Prostate gland (tissue), 2 donors: ENCODE measurements at regions not wholly inside any gene's neighbourhood (a gene's known extent, or its start where the extent isn't known, plus 50 kb on each side); places are given as distances from the start of the nearest gene placed in this dataset.

Source experiments
- POLR2A ChIP-seq: fragments of 450-650 bp; IDR thresholded peaks from one replicate; pipeline ENCODE4 v1.6.1; 2016; ENCODE audit warnings: antibody characterized with exemption, mild to moderate bottlenecking
- POLR2AphosphoS5 ChIP-seq: sonication (generic); formaldehyde crosslinking; IDR thresholded peaks from one replicate; pipeline ENCODE4 v1.6.1; 2017; ENCODE audit warnings: antibody characterized with exemption
- TF ChIP-seq, protein P1 (sequence below), 4 experiments: fragments of 200-600 bp in 2 of 4; fragments of 450-650 bp in 2 of 4; sonication (generic) in 2 of 4; IDR thresholded peaks; 1 replicate in 3 of 4; 2 replicates in 1 of 4; pipeline ENCODE4 v1.5.1; 2016 to 2019; ENCODE audit warnings: antibody characterized with exemption in 4 of 4, mild to moderate bottlenecking in 2 of 4, moderate library complexity in 2 of 4

- TF ChIP-seq, protein P1, sequence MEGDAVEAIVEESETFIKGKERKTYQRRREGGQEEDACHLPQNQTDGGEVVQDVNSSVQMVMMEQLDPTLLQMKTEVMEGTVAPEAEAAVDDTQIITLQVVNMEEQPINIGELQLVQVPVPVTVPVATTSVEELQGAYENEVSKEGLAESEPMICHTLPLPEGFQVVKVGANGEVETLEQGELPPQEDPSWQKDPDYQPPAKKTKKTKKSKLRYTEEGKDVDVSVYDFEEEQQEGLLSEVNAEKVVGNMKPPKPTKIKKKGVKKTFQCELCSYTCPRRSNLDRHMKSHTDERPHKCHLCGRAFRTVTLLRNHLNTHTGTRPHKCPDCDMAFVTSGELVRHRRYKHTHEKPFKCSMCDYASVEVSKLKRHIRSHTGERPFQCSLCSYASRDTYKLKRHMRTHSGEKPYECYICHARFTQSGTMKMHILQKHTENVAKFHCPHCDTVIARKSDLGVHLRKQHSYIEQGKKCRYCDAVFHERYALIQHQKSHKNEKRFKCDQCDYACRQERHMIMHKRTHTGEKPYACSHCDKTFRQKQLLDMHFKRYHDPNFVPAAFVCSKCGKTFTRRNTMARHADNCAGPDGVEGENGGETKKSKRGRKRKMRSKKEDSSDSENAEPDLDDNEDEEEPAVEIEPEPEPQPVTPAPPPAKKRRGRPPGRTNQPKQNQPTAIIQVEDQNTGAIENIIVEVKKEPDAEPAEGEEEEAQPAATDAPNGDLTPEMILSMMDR (IDR thresholded peaks at IDR 0.05): no peak
- TF ChIP-seq POLR2A: no peak
- TF ChIP-seq POLR2AphosphoS5: no peak
Observed at GRCh38 chr7:155225516-155225915, 72.2 kb upstream of the INSIG1 start.
